GM12875 (cell line): ENCODE measurements at regions not wholly inside any gene's neighbourhood (a gene's known extent, or its start where the extent isn't known, plus 50 kb on each side); places are given as distances from the start of the nearest gene placed in this dataset.

Source experiments
- H3K4me3 ChIP-seq: one replicate; pipeline ENCODE4 v1.5.1; 2011; ENCODE audit warnings: low read depth, low read length, control low read depth
- CTCF ChIP-seq: IDR thresholded peaks from 2 replicates; pipeline ENCODE4 v1.5.1; 2011; ENCODE audit warnings: low read depth, mild to moderate bottlenecking, control low read depth, inconsistent platforms, low read length, moderate library complexity, borderline replicate concordance; ENCODE audit not compliant: insufficient read depth

- no peak overlapping the region for H3K4me3 ChIP-seq
- TF ChIP-seq CTCF = no peak
These were observed 245.5 kb downstream of the AUH start for GRCh38 chr9:91116211-91116610.

- no peak for TF ChIP-seq CTCF
- H3K4me3 ChIP-seq = no peak overlapping the region
These were observed 245.0 kb downstream of the AUH start for GRCh38 chr9:91116711-91117110.

GRCh38 chr9:91117474-91117891 is 244.2 kb downstream of the AUH start:
- H3K4me3 ChIP-seq = no peak overlapping the region
- TF ChIP-seq CTCF = no peak

GRCh38 chr9:91117959-91118703 is 243.6 kb downstream of the AUH start:
- no peak overlapping the region for H3K4me3 ChIP-seq
- no peak for TF ChIP-seq CTCF

- H3K4me3 ChIP-seq = no peak overlapping the region
- no peak for TF ChIP-seq CTCF
These were observed 243.1 kb downstream of the AUH start for GRCh38 chr9:91118704-91119025.

GRCh38 chr9:91119142-91119541 is 242.6 kb downstream of the AUH start:
- H3K4me3 ChIP-seq = no peak overlapping the region

More at GRCh38 chr9:91119142-91119541, 242.6 kb downstream of the AUH start:
- no peak for TF ChIP-seq CTCF
